Fibroblast of villous mesenchyme (primary cell): ENCODE measurements at regions not wholly inside any gene's neighbourhood (a gene's known extent, or its start where the extent isn't known, plus 50 kb on each side); places are given as distances from the start of the nearest gene placed in this dataset.

Experiments
- DNase-seq: peaks from one replicate; pipeline ENCODE4 v3.0.0-alpha.2; 2010; ENCODE audit warnings: low read depth
- H3K4me3 ChIP-seq: 2 replicates; pipeline ENCODE4 v1.5.1; 2011; ENCODE audit warnings: low read depth, mild to moderate bottlenecking, low read length
- CTCF ChIP-seq: IDR thresholded peaks from 2 replicates; pipeline ENCODE4 v1.5.1; 2012; ENCODE audit warnings: low read depth, mild to moderate bottlenecking, low read length; ENCODE audit not compliant: insufficient read depth

- no peak overlapping the region for H3K4me3 ChIP-seq
- no peak for DNase-seq
- TF ChIP-seq CTCF: no peak
Observed at GRCh38 chr2:118607641-118608040, 239.8 kb downstream of the EN1 start.

GRCh38 chr2:118604811-118605210, 242.6 kb downstream of the EN1 start:
- DNase-seq: no peak
- TF ChIP-seq CTCF: no peak
- H3K4me3 ChIP-seq: no peak overlapping the region

- no peak for TF ChIP-seq CTCF
- H3K4me3 ChIP-seq: no peak overlapping the region
- no peak for DNase-seq
Observed at GRCh38 chr2:118604371-118604770, 243.1 kb downstream of the EN1 start.

- DNase-seq: no peak
- no peak overlapping the region for H3K4me3 ChIP-seq
- TF ChIP-seq CTCF: no peak
Observed at GRCh38 chr2:118599141-118599540, 248.3 kb downstream of the EN1 start.

- H3K4me3 ChIP-seq: no peak overlapping the region
- no peak for DNase-seq
- no peak for TF ChIP-seq CTCF
Observed at GRCh38 chr2:118596620-118597019, 250.8 kb downstream of the EN1 start.

- DNase-seq: no peak
- no peak overlapping the region for H3K4me3 ChIP-seq
- no peak for TF ChIP-seq CTCF
Observed at GRCh38 chr2:118593257-118593656, 254.2 kb downstream of the EN1 start.

- no peak for DNase-seq
- H3K4me3 ChIP-seq: no peak overlapping the region
- TF ChIP-seq CTCF: no peak
Observed at GRCh38 chr2:118591223-118591622, 256.2 kb downstream of the EN1 start.
